ENCODE measurements at regions not wholly inside any gene's neighbourhood (a gene's known extent, or its start where the extent isn't known, plus 50 kb on each side); places are given as distances from the start of the nearest gene placed in this dataset.

GRCh38 chr3:197423376-197423775 lies 125.0 kb upstream of the DLG1 start:
- no peaks in the 10 kb centered on the region for H3K9me3 ChIP-seq
- no peak overlapping the region for H3K4me3 ChIP-seq
- peaks cover 0 to 16% (median 0%) of the 10 kb centered on the region in 3 donors for H3K4me1 ChIP-seq
- H3K27me3 ChIP-seq, result no peaks in the 10 kb centered on the region
- no peak overlapping the region for H3K27ac ChIP-seq
- no peak for TF ChIP-seq POLR2AphosphoS5 (IDR thresholded peaks at IDR 0.05)
- TF ChIP-seq CTCF (IDR thresholded peaks at IDR 0.05), result no peak
- TF ChIP-seq EP300 (IDR thresholded peaks at IDR 0.05), result no peak
- TF ChIP-seq POLR2A (IDR thresholded peaks at IDR 0.05), result no peak
- no peak for ATAC-seq
- no peaks in the 10 kb centered on the region for H3K36me3 ChIP-seq
- 39 to 43% methylated on average over 8 to 9 of the region's 11 CpGs for WGBS, 2 donors (ENCODE audit: low coverage in 1 of 2)

- Histone ChIP-seq H3K4me3 (no peak overlapping the region), H3K4me1 (peaks cover 0 to 16% (median 0%) of the 10 kb centered on the region in 3 donors), H3K27me3 (no peaks in the 10 kb centered on the region), H3K27ac (no peak overlapping the region), H3K9me3 (no peaks in the 10 kb centered on the region), H3K36me3 (no peaks in the 10 kb centered on the region)
- no peak for ATAC-seq
- TF ChIP-seq POLR2A (IDR thresholded peaks at IDR 0.05), result no peak
- 47 to 53% methylated on average over 6 of the region's 7 CpGs for WGBS, 2 donors (ENCODE audit: low coverage in 1 of 2)
Observed at GRCh38 chr3:197422506-197422905, 124.1 kb upstream of the DLG1 start.

DNA sequence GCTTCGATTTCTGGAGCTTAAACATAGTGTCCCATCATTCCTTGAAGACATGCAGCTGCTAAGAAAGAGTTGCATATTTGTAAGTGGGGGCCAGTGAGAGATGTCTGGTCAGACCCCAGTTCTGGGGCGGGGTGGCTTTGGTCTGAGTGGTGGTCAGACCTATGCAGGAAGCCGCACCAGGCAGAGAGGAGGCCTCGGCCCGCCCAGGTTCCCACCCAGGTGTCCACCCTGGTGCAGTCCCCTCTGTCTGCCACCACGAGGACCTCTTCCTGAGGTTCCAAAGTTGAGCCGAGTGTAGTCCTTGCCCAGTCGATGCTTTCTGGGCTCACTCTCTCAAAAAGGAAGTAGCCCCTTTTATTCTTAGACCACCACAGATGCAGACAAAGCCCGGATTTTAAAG lies 122.6 kb upstream of the DLG1 start:
- ATAC-seq, result no peak
- H3K4me3 ChIP-seq, result no peak overlapping the region
- 72 to 76% methylated on average over 4 to 8 of the region's 9 CpGs for whole genome bisulfite sequencing, 2 donors (ENCODE audit: low coverage in 1 of 2)
- no peaks in the 10 kb centered on the region for H3K36me3 ChIP-seq
- no peaks in the 10 kb centered on the region for H3K27me3 ChIP-seq
- TF ChIP-seq POLR2AphosphoS5 (IDR thresholded peaks at IDR 0.05) (no peak), EP300 (IDR thresholded peaks at IDR 0.05) (no peak), CTCF (IDR thresholded peaks at IDR 0.05) (no peak), POLR2A (IDR thresholded peaks at IDR 0.05) (no peak)
- no peaks in the 10 kb centered on the region for H3K9me3 ChIP-seq
- H3K4me1 ChIP-seq, result peaks cover 0 to 16% (median 0%) of the 10 kb centered on the region in 3 donors
- no peak overlapping the region for H3K27ac ChIP-seq

DNA sequence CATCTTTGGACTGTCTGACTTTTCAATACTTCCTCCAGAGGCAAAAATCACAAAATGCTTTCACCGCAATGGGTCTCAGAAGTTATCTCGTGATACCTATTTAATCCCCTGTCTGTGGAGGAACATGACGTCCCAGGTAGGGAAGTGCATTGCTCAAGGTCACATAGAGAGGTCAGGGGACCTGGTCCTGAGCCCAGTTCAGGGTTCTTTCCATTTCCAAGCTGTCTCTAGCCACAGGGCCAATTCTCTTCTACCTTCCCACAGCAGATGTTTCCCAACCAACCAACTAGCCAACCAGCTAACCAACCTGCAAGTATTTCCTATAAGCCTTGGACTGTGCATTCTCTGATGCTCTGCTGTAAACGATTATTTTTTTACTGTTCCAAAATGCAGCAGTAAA lies 122.2 kb upstream of the DLG1 start:
- Histone ChIP-seq H3K4me3 (no peak overlapping the region), H3K27ac (peak overlapping the region in 1 of 4 donors; percentile 27), H3K9me3 (no peaks in the 10 kb centered on the region), H3K36me3 (no peaks in the 10 kb centered on the region), H3K4me1 (peaks cover 0 to 16% (median 0%) of the 10 kb centered on the region in 3 donors), H3K27me3 (no peaks in the 10 kb centered on the region)
- no peak for TF ChIP-seq POLR2A (IDR thresholded peaks at IDR 0.05)
- no peak for TF ChIP-seq EP300 (IDR thresholded peaks at IDR 0.05)
- TF ChIP-seq CTCF (IDR thresholded peaks at IDR 0.05), result no peak
- no peak for TF ChIP-seq POLR2AphosphoS5 (IDR thresholded peaks at IDR 0.05)
- no peak for ATAC-seq
- 81 to 95% methylated on average over 3 to 4 of the region's 4 CpGs for WGBS, 2 donors (ENCODE audit: low coverage in 1 of 2)

DNA sequence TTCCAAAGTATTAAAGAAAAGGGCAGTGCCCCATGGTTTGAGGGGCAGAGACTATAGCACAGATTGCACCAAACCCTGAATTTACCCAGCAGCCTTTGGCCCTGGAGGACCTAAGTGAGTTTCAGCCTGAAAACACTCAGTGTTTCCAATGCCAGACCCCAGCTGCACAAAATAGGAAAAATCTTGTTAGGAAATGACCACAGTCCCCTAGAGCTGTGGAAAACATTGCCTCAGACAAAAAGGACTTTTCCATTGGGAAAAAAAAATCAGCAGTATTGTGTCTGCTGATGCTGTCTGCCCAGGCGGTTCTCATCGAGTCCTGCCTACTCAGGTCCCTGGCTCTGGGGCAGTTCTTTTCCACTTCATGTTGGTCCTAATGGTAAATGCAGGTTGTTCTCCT lies 121.7 kb upstream of the DLG1 start:
- Histone ChIP-seq H3K4me1 (peaks cover 0 to 16% (median 0%) of the 10 kb centered on the region in 3 donors), H3K27me3 (no peaks in the 10 kb centered on the region), H3K27ac (peak overlapping the region in 2 of 4 donors; percentile 27 to 29), H3K9me3 (no peaks in the 10 kb centered on the region), H3K4me3 (no peak overlapping the region), H3K36me3 (no peaks in the 10 kb centered on the region)
- TF ChIP-seq POLR2AphosphoS5 (IDR thresholded peaks at IDR 0.05), result no peak
- TF ChIP-seq CTCF (IDR thresholded peaks at IDR 0.05), result no peak
- TF ChIP-seq EP300 (IDR thresholded peaks at IDR 0.05), result no peak
- no peak for TF ChIP-seq POLR2A (IDR thresholded peaks at IDR 0.05)
- ATAC-seq, result peak; percentile 46
- WGBS, 2 donors (ENCODE audit: low coverage in 1 of 2), result 73% methylated on average over 2 of the region's 2 CpGs; no CpG with 5 or more reads in 1 of the 2 donors
